Stimulated activated CD4-positive, alpha-beta T cell treated with anti-CD3 and anti-CD28 coated beads, Interleukin-15, amount 100 ng/mL, for 24 hours (primary cell): ENCODE measurements at regions not wholly inside any gene's neighbourhood (a gene's known extent, or its start where the extent isn't known, plus 50 kb on each side); places are given as distances from the start of the nearest gene placed in this dataset.
"Not testable (repeated sequence)": the region's sequence is repeated elsewhere in the genome, so short reads cannot be mapped to it uniquely, and the experiment has no call there.

Source experiments
- DNase-seq: peaks from one replicate; pipeline ENCODE4 v3.0.0-alpha.2; 2020

- peak; percentile 4 for DNase-seq
These were observed 58.9 kb downstream of the DHRS2 start for GRCh38 chr14:23694949-23695663.

- DNase-seq: no peak
These were observed 59.5 kb downstream of the DHRS2 start for GRCh38 chr14:23695664-23695999.

GRCh38 chr14:23696701-23697239 lies 60.6 kb downstream of the DHRS2 start:
- DNase-seq: no peak

GRCh38 chr14:23697680-23698079 lies 61.5 kb downstream of the DHRS2 start:
- DNase-seq: no peak

GRCh38 chr14:23702656-23703426 lies 66.7 kb downstream of the DHRS2 start:
- no peak for DNase-seq

GRCh38 chr14:23704890-23705289 lies 68.7 kb downstream of the DHRS2 start:
- no peak for DNase-seq

- DNase-seq: no peak
These were observed 71.3 kb downstream of the DHRS2 start for GRCh38 chr14:23707415-23707814.

- no peak for DNase-seq
These were observed 72.2 kb downstream of the DHRS2 start for GRCh38 chr14:23708343-23708742.

- DNase-seq: no peak
These were observed 73.8 kb downstream of the DHRS2 start for GRCh38 chr14:23709923-23710322.

- no peak for DNase-seq
These were observed 76.1 kb downstream of the DHRS2 start for GRCh38 chr14:23712287-23712686.

- DNase-seq: no peak
These were observed 83.2 kb downstream of the DHRS2 start for GRCh38 chr14:23719225-23719985.

- DNase-seq: no peak
These were observed 86.5 kb downstream of the DHRS2 start for GRCh38 chr14:23722675-23723074.

- no peak for DNase-seq
These were observed 87.7 kb downstream of the DHRS2 start for GRCh38 chr14:23723911-23724310.

GRCh38 chr14:23725528-23725927 lies 89.4 kb downstream of the DHRS2 start:
- DNase-seq: no peak

GRCh38 chr14:23725980-23726710 lies 90.0 kb downstream of the DHRS2 start:
- DNase-seq: no peak

GRCh38 chr14:23727566-23728335 lies 91.6 kb downstream of the DHRS2 start:
- DNase-seq: no peak

GRCh38 chr14:23728791-23729190 lies 92.6 kb downstream of the DHRS2 start:
- no peak for DNase-seq

GRCh38 chr14:23729720-23730387 lies 93.7 kb downstream of the DHRS2 start:
- DNase-seq: no peak

GRCh38 chr14:23735394-23735793 lies 99.2 kb downstream of the DHRS2 start:
- DNase-seq: no peak

- DNase-seq: not testable (repeated sequence)
These were observed 108.2 kb downstream of the DHRS2 start for GRCh38 chr14:23744368-23744767.

GRCh38 chr14:23750357-23750756 lies 114.2 kb downstream of the DHRS2 start:
- no peak for DNase-seq
